IMR-90 (cell line): ENCODE measurements at regions not wholly inside any gene's neighbourhood (a gene's known extent, or its start where the extent isn't known, plus 50 kb on each side); places are given as distances from the start of the nearest gene placed in this dataset.
"Not testable (repeated sequence)": the region's sequence is repeated elsewhere in the genome, so short reads cannot be mapped to it uniquely, and the experiment has no call there.

Experiments used
- ATAC-seq: fragments of 200-7000 bp; cut with Tn5 transposase; 2 replicates; pipeline ENCODE4 v1.9.1; 2020; ENCODE audit warnings: low read depth, mild to moderate bottlenecking, moderate library complexity
- BruUV-seq: library from RNA; stranded (reverse); fragments of 400-500 nt; replicated peaks from 2 replicates; lab custom pipeline; 2021; lab: Mats Ljungman, UMichigan
- CTCF ChIA-PET: fragments of 300-600 bp; formaldehyde crosslinking; extraction: SDS; loops from one replicate; lab custom pipeline; 2021; ENCODE audit warnings: antibody characterized with exemption; lab: Yijun Ruan, JAX
- POLR2A ChIA-PET: fragments of 300-600 bp; sonication (Branson Sonifier 250); formaldehyde crosslinking; loops from one replicate; lab custom pipeline; 2022; ENCODE audit warnings: antibody characterized with exemption; ENCODE audit not compliant: unreplicated experiment; lab: Charles Lee
- DNase-seq: peaks from one replicate; pipeline ENCODE4 v3.0.0; 2013
- H2AFZ ChIP-seq: replicated peaks from 2 replicates; pipeline ENCODE3; 2013; ENCODE audit warnings: low read length, mild to moderate bottlenecking; ENCODE audit not compliant: poor library complexity
- H2AK5ac ChIP-seq: 2 replicates; pipeline ENCODE4 v1.6.1; 2013; ENCODE audit warnings: low read depth, low read length, inconsistent platforms
- H2AK9ac ChIP-seq: replicated peaks from 2 replicates; pipeline ENCODE3; 2013; ENCODE audit warnings: mild to moderate bottlenecking, low read depth, low read length, moderate library complexity; ENCODE audit not compliant: poor library complexity
- H2BK120ac ChIP-seq: 2 replicates; pipeline ENCODE4 v1.6.1; 2013; ENCODE audit warnings: low read depth, low read length, inconsistent platforms
- H2BK15ac ChIP-seq: 3 replicates; pipeline ENCODE4 v1.6.1; 2013; ENCODE audit warnings: low read depth, low read length, inconsistent platforms
- H2BK20ac ChIP-seq: 2 replicates; pipeline ENCODE4 v1.6.1; 2013; ENCODE audit warnings: low read depth, mild to moderate bottlenecking, inconsistent platforms, low read length, moderate library complexity
- H2BK5ac ChIP-seq: 2 replicates; pipeline ENCODE4 v1.6.1; 2013; ENCODE audit warnings: mild to moderate bottlenecking, low read depth, low read length, inconsistent platforms; ENCODE audit not compliant: poor library complexity, severe bottlenecking
- H3K14ac ChIP-seq: replicated peaks from 2 replicates; pipeline ENCODE4 v1.6.1; 2013; ENCODE audit warnings: low read depth, low read length, inconsistent platforms
- H3K18ac ChIP-seq: 2 replicates; pipeline ENCODE4 v1.6.1; 2013; ENCODE audit warnings: low read depth, low read length, control low read depth
- H3K23ac ChIP-seq: 2 replicates; pipeline ENCODE4 v1.6.1; 2013; ENCODE audit warnings: low read depth, low read length, inconsistent platforms
- H3K27ac ChIP-seq: 2 replicates; pipeline ENCODE4 v1.5.1; 2013; ENCODE audit warnings: mild to moderate bottlenecking, control low read depth, low read length; ENCODE audit not compliant: insufficient read depth
- H3K27me3 ChIP-seq: 2 replicates; pipeline ENCODE4 v1.6.1; 2013; ENCODE audit warnings: low read length; ENCODE audit not compliant: control insufficient read depth, insufficient read depth
- H3K36me3 ChIP-seq: 2 replicates; pipeline ENCODE4 v1.6.1; 2013; ENCODE audit warnings: low read length, mixed read lengths; ENCODE audit not compliant: control insufficient read depth, insufficient read depth
- H3K4ac ChIP-seq: 2 replicates; pipeline ENCODE4 v1.6.1; 2013; ENCODE audit warnings: low read depth, low read length, inconsistent platforms
- H3K4me1 ChIP-seq: 2 replicates; pipeline ENCODE4 v1.6.1; 2013; ENCODE audit warnings: low read length, mixed read lengths; ENCODE audit not compliant: control insufficient read depth, insufficient read depth
- H3K4me2 ChIP-seq: 2 replicates; pipeline ENCODE4 v1.6.1; 2013; ENCODE audit warnings: low read depth, mild to moderate bottlenecking, control low read depth, low read length, moderate library complexity
- H3K4me3 ChIP-seq: 2 replicates; pipeline ENCODE4 v1.5.1; 2013; ENCODE audit warnings: low read depth, mild to moderate bottlenecking, control low read depth, low read length, moderate library complexity; ENCODE audit not compliant: insufficient read depth
- H3K56ac ChIP-seq: 2 replicates; pipeline ENCODE4 v1.6.1; 2013; ENCODE audit warnings: low read length, inconsistent platforms; ENCODE audit not compliant: insufficient read depth; ENCODE audit errors: extremely low read depth
- H3K79me1 ChIP-seq, 2 experiments: 2 replicates each; pipeline ENCODE4 v1.6.1; 2013; ENCODE audit warnings: low read length in 2 of 2, inconsistent platforms in 1 of 2, low read depth in 1 of 2
- H3K9ac ChIP-seq: 2 replicates; pipeline ENCODE4 v1.6.1; 2013; ENCODE audit warnings: low read depth, low read length, control low read depth
- H3K9me1 ChIP-seq: 2 replicates; pipeline ENCODE4 v1.6.1; 2013; ENCODE audit warnings: low read length, inconsistent platforms; ENCODE audit not compliant: insufficient read depth
- H3K9me3 ChIP-seq: 2 replicates; pipeline ENCODE4 v1.6.1; 2013; ENCODE audit warnings: low read length; ENCODE audit not compliant: control insufficient read depth, insufficient read depth
- H4K20me1 ChIP-seq: 2 replicates; pipeline ENCODE4 v1.6.1; 2013; ENCODE audit warnings: low read length, inconsistent platforms; ENCODE audit not compliant: insufficient read depth
- H4K5ac ChIP-seq: 2 replicates; pipeline ENCODE4 v1.6.1; 2013; ENCODE audit warnings: mild to moderate bottlenecking, low read depth, low read length, control low read depth
- H4K8ac ChIP-seq, 2 experiments: 2 replicates each; pipeline ENCODE4 v1.6.1; 2013; ENCODE audit warnings: low read depth in 2 of 2, low read length in 2 of 2, control low read depth in 1 of 2, inconsistent platforms in 1 of 2
- H4K91ac ChIP-seq: 2 replicates; pipeline ENCODE4 v1.6.1; 2013; ENCODE audit warnings: low read depth, low read length, inconsistent platforms; ENCODE audit not compliant: insufficient read depth
- WGBS, 2 experiments: methylation state at CpG; one replicate each; pipeline versions ENCODE4 v1.1.5 to v1.1.7; 2013; ENCODE audit warnings: missing lambda C conversion rate in 2 of 2; ENCODE audit not compliant: insufficient read length in 1 of 2; ENCODE audit errors: extremely low coverage in 2 of 2; 5-methylcytosine and 5-hydroxymethylcytosine counted together
- dilution Hi-C: fragments of 300-500 bp; cut with HindIII; formaldehyde crosslinking; loops from one replicate; pipeline ENCODE4 v1.14.3; 2018; ENCODE audit warnings: low sequenced_read_pairs; ENCODE audit not compliant: unreplicated experiment
- in situ Hi-C: fragments of 300-500 bp; cut with MboI; formaldehyde crosslinking; loops from 3 replicates; pipeline ENCODE4 v1.14.3; 2019; ENCODE audit warnings: low sequenced_read_pairs, inconsistent platforms, mixed read lengths
- intact Hi-C: fragments of 100-400 bp; cut with micrococcal nuclease; formaldehyde crosslinking; loops from 2 replicates; pipeline ENCODE4 v1.10.0; 2022

DNA sequence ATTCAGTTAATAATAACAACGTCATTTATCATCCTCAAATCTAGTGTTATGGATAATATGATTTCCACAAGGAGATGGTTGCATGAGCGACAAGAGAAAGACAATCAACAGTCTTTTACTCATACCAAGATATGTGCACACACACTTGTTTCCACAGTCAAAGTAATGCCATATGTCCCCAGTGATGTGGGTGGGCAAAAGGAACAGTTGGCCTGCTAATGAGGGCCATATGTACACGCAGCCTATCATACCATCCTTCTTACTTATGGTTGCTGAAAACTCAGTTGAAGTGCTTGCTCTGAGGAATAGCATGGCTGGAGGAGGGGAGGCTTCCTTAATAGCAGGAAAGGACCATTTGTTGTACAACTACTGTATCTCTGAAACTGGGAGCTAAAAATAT, 110.6 kb downstream of the XKR3 start:
- not testable (repeated sequence) for BruUV-seq, ATAC-seq, H3K9ac ChIP-seq

DNA sequence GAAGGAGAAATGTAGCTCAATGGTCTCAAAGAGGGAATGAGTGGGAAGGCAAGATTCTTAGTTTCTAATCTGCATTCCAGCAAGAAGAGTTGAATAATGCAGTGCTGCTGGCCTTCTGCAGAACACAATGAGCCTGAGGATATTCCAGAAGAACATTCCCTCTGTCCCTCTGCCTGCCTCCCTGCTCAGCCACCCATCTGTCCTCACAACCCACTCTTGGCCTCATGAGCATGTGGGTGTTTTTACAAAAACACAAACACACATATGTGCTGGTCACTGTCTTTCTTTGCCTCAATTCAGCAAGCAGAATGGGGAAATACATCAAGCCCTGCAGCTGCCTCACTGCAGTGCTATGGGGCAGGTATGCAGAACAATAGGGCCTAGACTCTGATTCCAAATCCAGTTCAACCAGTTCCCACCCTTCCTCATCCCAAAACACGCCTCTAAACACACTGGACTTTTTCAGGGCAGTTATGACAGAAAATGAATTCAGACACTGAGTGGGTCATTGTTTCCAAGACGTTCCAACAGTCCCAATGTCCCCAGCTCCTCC, 109.8 kb upstream of the CCT8L2 start:
- H4K91ac ChIP-seq, H3K14ac ChIP-seq, H3K4me1 ChIP-seq, BruUV-seq, H3K4me2 ChIP-seq, POLR2A ChIA-PET, dilution Hi-C loops, H3K9me1 ChIP-seq, ATAC-seq, H4K8ac ChIP-seq, H3K27ac ChIP-seq, H3K18ac ChIP-seq, H2AK9ac ChIP-seq, H3K36me3 ChIP-seq, H3K56ac ChIP-seq, H3K23ac ChIP-seq, H4K5ac ChIP-seq, H2BK15ac ChIP-seq, H3K27me3 ChIP-seq, DNase-seq, H2BK120ac ChIP-seq, H2BK20ac ChIP-seq, H4K20me1 ChIP-seq, H3K4ac ChIP-seq, H2BK5ac ChIP-seq, intact Hi-C loops, H2AK5ac ChIP-seq, H3K4me3 ChIP-seq, in situ Hi-C loops, CTCF ChIA-PET, H2AFZ ChIP-seq, H3K9ac ChIP-seq, H3K79me1 ChIP-seq: not testable (repeated sequence)
- peaks cover 15% of the 10 kb centered on the region; the same call in 1 of the 2 replicates for H3K9me3 ChIP-seq
- no CpG with 5 or more reads among the region's 2 CpGs for WGBS, 2 experiments

More for the DNA sequence above, 110.6 kb downstream of the XKR3 start:
- POLR2A ChIA-PET, DNase-seq, H2AK5ac ChIP-seq, H2BK20ac ChIP-seq, H2AK9ac ChIP-seq, H3K9me1 ChIP-seq, H3K4me1 ChIP-seq, H3K4me3 ChIP-seq, H3K18ac ChIP-seq, intact Hi-C loops, H2AFZ ChIP-seq, H2BK5ac ChIP-seq, H3K56ac ChIP-seq, H4K8ac ChIP-seq, H2BK15ac ChIP-seq, H3K36me3 ChIP-seq, dilution Hi-C loops, H3K27me3 ChIP-seq, H3K79me1 ChIP-seq, H3K27ac ChIP-seq, H4K91ac ChIP-seq, H3K9me3 ChIP-seq, H3K23ac ChIP-seq, H2BK120ac ChIP-seq, H3K4me2 ChIP-seq, CTCF ChIA-PET, H3K14ac ChIP-seq, H3K4ac ChIP-seq, H4K20me1 ChIP-seq, H4K5ac ChIP-seq, in situ Hi-C loops: not testable (repeated sequence)
- no CpG with 5 or more reads among the region's 3 CpGs for WGBS, 2 experiments
